HL-60/S4 treated with phorbol 12-myristate 13-acetate at 8.2 ng/mL for 4 days and 3 days (cell line): ENCODE measurements at regions not wholly inside any gene's neighbourhood (a gene's known extent, or its start where the extent isn't known, plus 50 kb on each side); places are given as distances from the start of the nearest gene placed in this dataset.
"Not testable (repeated sequence)": the region's sequence is repeated elsewhere in the genome, so short reads cannot be mapped to it uniquely, and the experiment has no call there.

Experiments used
- in situ Hi-C: fragments of 300-500 bp; cut with MboI; formaldehyde crosslinking; loops from 2 replicates; pipeline ENCODE4 v1.15.0; 2022; ENCODE audit warnings: low sequenced_read_pairs

DNA sequence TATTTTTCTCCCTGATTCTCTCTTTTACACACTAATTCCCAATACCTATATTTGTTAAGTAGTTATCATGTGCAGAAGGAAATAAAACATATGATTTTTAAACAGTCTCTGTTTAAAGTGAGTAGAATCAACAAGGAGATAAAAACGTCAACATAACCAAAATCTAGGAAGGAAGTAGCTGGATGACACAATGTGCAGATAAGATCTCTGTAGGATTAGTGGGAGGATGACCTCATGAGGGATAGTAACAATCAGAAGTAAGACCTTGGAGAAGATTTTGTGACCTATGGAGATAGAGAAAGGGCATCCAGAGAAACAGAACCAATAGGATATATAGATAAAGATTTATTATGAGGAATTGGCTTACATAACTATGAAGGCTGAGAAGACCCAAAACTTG, 262.6 kb upstream of the CDH11 start:
- in situ Hi-C loops: no loop called here

DNA sequence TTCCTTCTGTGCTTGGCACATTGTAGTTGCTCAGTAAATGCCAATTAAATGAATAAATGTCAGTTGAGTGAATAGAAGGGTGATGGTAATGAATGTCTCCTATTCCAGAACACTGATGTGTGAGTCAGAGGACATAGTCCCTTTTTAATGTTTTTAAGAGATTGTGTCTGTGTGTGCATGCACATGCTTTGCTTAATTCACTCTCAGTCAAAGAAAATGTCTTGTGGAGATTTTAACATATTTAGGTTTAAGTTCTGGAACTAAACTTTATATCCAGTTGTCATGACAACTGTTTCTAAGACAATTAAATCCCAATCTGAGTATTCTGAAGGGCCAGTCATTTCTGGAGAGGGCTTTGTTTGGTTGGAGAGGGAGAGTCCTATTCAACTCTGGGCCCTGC, 255.3 kb upstream of the CDH11 start:
- in situ Hi-C loops: no loop called here

DNA sequence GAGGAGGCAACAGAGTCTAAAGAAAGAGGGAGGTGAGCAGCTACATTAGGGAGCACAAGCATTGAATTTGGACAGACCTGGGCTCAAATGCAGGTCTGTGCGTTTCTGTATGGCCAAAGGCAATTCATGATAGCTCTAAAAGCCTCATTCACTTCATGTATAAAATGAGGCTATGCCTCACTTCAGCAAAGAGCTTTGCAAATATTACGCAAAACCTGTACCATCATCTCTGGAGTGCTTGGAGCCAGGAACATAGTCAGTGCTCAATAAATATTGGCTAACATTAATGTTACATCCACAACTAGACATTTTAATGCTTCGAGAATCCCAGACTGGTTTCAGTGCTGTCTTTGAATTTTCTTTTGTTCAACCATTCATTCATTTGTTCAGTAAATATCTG, 254.7 kb upstream of the CDH11 start:
- in situ Hi-C loops: no loop called here

DNA sequence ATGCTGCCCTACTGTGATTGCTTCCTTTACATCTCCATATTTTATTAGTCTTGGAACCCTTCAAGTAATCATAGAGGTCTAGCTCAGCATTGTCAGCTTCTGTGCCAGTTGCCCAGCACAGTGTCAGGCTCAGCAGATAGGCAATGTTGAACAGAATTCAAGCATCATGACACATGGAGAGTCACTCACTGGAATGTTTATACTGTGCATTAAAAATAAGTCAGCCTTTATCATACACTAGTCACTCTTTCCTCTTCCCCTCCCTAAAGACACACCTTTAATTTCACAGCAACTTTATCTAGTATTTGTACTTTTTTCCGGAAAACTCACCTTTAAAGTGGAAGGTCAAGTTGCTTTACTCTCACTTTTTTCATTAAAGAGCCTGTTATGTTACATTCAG, 253.8 kb upstream of the CDH11 start:
- in situ Hi-C loops: no loop called here

DNA sequence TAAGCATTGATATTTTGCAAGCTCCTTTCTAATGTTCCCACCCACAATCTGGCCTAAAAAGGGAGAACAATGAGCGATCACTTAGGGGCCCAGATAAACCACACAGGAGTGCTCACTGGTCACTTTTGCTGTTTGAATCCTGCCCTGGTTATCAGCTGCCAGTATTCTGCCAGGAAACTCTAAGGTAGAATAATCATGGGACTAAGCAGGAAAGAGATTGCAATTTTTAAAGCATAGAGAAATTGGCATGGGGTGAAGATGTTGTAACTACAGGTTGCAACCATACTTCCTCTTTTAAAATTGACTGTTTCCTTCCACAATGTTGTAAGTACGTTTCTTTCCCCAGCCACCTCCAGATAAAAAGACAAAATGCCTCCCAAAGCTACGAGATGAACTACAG, 251.2 kb upstream of the CDH11 start:
- in situ Hi-C loops: no loop called here

DNA sequence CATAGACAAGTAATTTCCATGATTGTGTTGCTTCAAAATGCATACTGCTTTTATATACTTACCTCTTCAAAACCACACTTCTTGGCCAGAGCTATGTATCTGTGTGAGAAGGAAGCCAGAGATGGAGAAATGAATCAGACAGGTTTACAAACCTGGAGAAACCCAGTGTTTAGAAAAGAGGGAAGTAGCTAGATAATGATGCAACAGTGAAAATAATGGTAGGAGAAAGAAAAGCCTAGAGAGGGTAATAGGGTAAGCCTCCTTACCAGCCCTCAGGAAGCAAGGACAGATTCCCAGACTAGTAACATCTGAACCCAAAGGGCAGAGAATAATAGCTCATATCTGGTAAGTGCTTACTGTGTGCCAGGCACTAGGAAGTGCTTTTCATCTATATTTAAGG, 250.3 kb upstream of the CDH11 start:
- in situ Hi-C loops: no loop called here

DNA sequence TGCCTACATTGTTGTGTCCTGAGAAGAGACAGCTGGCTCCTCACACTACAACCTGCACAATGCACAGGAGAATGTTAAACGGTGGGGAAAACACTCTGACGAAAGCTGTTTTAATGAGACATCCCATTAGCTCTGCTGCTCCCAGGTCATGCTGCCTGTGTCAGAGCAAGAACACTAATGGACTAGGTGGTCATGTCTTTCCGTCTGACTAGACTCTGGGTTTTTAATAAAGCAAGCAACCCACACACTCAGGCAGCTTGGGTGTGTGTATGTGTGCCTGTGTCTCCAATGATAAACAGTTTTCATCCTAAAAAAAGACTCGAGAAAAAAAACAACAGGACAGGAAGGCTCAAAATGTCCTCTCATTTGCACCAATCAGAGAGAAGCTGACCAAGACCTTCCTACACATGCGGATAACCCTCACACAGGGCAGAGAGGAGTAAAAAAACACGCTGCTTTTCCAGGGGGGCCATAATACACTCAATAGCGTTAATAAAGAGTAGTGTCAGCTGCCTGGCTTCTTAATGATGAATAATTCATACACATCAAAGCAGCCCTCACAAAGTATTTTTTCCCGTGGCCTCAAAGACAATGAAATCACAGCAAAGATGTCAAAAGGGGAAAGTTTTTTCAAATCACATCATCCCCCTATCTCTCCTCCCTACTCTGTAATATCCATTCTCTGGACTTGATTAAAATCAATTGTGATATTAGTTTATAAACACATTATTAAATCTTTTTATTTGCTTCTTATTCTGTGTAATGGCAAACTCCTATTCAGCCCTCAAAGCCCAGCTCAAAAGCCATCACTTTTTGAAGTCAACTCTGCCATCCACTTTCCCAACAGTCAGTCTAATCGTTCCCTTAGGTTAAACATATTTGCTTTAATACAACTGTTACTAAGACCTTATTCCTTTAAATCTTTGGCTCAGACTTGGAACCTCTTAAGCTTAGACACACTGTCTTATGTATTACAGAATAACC, 244.2 kb upstream of the CDH11 start:
- in situ Hi-C loops: no loop called here

DNA sequence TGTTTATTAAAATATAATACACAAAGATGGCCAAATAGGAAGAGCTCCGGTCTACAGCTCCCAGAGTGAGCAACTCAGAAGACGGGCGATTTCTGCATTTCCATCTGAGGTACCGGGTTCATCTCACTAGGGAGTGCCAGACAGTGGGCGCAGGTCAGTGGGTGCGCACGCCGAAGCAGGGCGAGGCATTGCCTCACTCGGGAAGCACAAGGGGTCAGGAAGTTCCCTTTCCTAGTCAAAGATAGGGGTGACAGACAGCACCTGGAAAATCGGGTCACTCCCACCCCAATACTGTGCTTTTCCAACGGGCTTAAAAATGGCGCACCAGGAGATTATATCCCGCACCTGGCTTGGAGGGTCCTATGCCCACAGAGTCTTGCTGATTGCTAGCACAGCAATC, 234.9 kb upstream of the CDH11 start:
- in situ Hi-C loops: not testable (repeated sequence)

DNA sequence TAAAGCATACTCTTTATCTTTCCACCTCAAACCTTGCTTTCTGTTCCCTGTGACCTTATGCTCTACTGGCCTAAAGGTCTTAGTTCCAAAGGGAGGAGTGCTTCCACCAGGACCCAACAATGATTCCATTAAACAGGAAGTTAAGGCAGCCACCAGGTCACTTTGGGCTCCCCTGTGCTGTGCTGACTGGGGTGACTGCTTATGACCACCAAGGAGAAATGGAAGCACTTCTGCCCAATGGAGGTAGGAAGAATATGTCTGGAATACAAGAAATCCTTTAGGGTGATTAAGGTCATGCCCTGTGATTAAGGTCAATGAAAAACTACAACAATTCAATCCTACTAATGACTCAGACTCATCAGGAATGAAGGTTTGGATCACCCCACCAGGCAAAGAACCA, 233.8 kb upstream of the CDH11 start:
- in situ Hi-C loops: no loop called here

DNA sequence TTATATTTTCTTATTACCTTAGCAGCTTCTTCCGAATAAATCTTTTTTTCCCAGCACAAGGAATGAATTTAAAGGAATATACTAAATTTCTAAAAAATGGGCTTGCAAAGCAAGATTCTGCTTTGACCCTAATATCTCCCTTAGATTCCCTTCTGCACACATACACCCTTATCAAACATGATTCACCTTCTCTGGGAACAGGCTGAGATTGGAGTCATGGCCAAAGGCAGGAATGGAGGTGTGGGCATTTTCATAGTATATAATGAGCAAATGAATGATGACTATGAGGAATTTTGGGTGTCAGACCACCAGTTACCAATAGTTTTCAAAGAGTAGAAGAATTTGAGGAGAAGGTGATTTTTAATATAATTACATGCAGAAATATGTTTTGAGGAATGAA, 231.3 kb upstream of the CDH11 start:
- in situ Hi-C loops: no loop called here

DNA sequence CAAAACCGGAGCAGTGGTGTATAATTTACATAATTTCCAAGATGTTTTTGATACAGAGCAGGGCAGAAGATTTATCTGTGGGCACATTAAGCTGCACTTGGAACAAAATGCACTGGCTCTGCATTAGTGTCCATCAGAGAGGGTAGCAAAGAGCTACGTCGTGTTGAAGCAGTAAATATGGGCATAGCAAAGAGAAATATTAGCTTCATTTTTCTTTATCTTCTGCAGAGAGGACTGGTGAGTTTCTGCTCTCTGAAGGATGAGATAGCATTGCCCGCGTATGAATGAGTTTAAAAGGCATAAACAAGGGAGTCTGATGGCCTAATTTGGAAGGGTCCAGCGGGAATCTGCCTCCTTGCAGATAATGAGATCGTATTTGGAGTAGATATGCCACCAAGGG, 227.8 kb upstream of the CDH11 start:
- in situ Hi-C loops: no loop called here

DNA sequence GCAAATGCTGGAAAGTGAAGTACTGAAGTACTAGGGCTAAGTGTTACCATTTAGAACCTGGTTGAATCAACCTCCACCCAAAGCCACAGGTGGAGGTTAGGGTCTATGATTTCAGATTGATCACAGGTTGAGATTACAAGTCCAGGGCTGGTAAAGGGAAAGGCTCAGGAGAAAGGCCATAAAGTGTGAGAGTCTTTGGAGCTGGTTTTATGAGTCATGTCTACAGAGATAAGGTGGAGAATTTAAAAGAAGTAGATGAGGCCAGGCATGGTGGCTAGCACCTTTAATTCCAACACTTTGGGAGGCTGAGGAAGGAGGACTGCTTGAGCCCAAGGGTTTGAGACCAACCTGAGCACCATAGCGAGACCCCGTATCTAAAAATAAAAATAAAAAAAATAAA, 221.7 kb upstream of the CDH11 start:
- in situ Hi-C loops: no loop called here

DNA sequence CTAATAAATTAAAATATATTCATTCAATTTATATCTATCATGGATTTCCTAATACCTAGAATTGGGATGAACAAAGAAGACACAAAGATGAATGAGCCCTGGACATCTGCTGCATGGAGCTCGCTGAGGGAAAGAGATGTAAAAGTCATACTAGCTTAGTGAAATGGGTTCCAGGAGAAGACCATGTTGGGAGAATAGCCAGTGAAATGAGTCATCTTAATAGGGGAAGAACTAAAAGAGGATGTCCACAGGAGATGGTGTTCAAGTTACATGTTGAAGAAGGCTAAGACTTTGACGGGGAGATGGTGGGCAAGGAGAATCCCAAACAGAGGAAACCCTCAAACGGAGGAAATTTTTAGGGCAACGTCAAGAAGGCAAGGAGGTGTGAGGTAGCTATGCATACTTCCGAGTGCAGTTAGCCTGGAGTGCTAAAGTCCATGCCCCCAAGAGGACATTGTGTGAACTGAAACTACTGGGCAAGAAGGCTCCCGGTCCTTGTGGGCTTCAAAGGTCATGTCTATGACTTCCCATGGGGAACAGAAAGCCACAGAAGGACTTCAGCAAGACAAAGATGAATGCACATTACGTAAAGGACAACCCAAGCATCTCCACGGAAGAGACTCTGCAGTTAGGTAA, 220.5 kb upstream of the CDH11 start:
- in situ Hi-C loops: no loop called here

DNA sequence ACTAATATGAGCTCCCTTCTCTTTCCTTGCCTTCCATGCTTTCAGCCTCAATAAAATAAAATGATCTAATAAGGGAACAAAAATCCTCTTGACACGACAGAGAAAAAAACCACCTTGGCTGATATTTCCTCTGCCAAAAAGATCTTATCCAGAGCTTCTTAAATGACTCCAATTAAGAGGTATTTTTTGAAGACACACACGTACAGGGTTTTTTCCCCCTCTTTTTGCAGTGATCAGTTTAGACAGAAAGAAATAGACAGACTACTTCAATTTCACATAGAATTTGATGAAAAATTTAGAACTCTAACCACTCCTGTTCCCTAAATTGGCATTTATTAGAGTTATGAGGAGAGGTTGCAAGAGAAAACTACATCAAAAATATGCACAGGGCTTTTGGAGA, 217.2 kb upstream of the CDH11 start:
- in situ Hi-C loops: no loop called here

DNA sequence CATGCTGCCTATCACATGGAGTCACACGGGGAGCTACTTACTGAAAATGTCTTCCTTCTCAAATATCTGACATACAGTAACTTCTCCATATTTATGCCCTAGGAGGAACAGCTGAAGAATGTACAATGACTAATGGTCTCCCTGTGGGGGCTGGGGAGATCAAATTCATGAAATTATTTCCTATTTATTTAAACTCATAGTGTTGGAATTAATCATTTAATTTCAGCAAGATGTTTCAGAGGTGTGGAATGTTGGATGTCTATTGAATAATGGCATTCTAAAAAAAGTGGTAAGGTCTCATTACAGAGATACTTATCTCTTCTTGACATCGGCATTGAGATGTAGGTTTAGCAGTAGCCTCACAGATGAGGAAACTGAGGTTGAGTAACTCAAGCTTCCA, 214.3 kb upstream of the CDH11 start:
- in situ Hi-C loops: no loop called here

DNA sequence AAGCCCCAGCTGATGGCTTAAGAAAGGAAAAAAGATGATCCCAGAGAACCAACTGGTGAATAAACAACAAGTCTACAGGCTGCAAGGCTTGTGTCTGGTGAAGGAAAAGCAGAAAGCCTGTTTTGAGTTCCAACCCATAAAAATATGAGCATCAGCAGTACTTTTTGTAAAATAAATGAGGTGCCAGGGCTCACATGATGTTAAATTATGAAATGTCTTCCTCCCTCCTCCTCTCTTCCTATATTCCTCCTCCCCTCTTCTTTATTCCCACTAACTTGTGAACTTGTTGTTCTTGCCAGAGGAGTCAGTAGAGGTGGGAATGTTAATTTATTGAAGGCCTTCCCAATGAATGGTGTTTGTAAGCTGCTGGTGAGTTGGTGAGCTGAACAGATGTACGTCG, 212.2 kb upstream of the CDH11 start:
- in situ Hi-C loops: no loop called here

DNA sequence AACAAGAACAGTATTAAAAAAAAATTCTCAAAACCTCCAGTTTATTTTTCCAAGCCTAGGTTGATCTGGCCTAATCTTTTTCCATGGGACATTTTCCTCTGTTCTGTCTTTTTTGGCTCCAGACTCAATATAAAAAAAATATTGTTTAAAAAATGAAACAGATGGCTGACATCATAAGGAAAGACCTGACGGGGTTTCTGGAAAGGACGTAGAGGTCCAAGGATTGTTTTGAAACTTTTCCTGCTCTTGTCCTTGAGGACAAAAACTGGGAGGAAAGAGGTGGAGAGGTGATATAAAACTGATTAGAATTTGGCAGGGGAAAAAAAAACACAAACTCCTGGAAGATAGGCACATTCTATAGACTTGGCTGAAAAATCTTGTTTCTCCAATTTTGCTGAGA, 211.4 kb upstream of the CDH11 start:
- in situ Hi-C loops: no loop called here

DNA sequence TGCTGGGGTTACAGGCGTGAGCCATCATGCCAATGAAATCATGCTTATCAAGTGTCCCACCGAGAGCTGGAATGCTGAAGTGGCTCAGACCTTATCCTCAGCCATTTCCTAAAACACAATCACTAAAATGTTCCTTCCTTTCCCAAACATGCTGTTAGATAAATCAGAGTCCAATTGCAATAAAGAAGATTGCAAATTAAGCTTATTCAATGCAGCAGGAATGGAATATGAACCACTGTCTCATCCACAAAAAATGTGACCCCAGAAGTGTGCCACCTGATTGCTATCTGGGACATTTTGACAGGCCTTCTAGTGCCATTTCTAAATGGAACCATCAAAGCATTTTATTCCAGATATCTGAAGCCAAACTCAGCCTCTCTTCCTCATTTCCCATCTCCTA, 205.5 kb upstream of the CDH11 start:
- in situ Hi-C loops: no loop called here

DNA sequence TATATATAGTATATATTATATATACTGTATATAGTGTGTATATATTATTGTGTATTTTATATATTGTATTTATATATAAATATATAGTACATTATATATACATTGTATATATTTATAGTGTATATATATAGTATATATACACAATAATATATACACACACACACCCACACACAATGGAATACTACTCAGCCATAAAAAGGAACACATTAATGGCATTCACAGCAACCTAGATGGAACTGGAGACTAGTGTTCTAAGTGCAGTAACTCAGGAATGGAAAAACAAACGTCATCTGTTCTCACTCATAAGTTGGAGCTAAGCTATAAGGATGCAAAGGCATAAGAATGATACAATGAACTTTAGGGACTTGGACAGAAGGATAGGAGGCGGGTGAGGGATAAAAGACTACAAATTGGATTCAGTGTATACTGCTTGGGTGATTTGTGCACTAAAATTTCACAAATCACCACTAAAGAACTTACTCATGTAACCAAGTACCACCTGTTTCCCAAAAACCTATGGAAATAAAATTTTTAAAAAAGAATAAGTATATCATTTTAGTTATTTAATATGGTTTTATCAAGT, 201.9 kb upstream of the CDH11 start:
- in situ Hi-C loops: no loop called here

DNA sequence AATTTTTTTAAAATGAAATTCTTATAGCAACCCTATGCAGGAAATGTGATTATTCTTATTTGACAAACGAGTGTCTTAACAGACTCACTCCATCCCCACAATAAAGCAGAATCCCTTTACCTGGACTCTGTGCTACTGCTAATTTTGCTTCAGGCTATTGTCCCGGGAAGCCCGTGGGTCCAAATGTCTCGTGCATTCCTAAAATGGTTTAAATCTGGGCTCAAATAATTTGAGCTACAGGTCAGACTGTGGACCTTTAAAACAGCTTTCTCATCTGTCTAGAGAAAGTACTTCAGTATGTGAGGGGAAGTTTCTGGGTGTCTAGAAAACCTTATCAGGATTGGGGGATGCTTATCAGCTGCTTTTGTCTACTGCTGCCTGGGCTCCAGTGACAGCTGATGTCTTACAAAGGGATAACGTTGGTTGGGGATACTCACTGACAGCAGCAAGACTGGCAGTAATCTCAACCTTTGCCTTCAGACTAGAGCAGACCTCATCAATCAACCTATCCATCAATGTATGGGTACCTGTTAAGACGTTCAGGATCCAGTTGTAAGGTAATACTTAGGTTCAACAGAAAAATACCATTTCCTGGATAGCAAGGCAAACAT, 197.9 kb upstream of the CDH11 start:
- in situ Hi-C loops: no loop called here

DNA sequence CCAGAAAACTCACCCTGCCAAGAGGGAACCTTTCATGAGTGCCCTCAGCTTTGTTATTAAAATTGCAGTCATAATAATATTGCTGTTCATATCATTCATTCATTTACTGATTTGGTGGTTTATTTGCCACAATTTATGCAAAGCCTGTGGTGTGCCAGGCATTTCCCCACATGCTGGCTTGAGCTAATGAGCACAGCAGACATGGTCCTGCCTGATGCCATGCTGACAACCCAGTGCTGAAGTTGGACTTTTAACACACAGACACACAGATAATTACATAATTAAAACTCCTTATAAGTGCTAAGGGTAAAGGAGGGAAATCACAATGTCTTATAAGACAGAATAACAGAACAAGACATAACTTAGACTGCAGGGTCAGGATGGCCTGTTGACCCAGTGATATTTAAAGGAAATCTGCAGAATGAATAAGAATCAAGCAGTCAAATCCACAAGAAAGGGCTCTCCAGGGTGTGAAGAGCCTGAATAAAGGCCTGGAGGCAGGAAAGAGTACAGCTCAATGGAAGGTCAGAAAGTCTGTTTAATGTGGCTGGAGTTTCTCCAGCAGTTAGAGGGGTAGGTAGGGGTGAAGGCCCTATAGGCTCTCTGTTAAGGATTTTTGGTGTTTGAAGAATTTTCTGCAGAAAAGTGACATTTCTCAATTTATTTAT, 196.9 kb upstream of the CDH11 start:
- in situ Hi-C loops: no loop called here
